ENCODE measurements at regions not wholly inside any gene's neighbourhood (a gene's known extent, or its start where the extent isn't known, plus 50 kb on each side); places are given as distances from the start of the nearest gene placed in this dataset.

DNA sequence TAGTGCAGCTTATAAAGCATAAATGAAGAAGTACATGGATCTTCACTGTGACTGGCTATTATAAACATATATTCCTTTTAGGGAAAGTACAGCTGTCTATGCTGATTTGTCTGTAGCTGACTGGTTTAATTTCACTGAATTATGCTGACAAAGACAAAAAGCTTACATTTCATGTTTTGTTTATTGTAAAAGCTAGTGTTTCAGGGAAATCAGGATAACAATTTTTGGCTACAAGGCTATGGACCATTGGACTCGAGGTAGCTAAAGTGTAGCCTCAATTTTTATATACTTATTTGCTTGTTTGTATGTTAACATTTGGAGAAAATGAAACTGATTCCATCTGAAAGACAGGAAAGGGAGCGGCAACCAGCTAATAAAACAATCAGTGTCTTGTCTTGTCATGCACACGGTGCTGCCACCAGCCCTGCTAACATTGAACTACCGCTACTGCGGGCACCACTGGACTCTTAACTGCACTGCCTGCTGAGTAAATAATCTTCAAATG, 480.2 kb downstream of the COL11A1 start:
- WGBS, 2 donors, result 37 to 38% methylated on average over 5 of the region's 5 CpGs
- intact Hi-C loops (cut with DNase I; ENCODE audit: low total_unique reads), result no loop called here
- TF ChIP-seq, protein P1, sequence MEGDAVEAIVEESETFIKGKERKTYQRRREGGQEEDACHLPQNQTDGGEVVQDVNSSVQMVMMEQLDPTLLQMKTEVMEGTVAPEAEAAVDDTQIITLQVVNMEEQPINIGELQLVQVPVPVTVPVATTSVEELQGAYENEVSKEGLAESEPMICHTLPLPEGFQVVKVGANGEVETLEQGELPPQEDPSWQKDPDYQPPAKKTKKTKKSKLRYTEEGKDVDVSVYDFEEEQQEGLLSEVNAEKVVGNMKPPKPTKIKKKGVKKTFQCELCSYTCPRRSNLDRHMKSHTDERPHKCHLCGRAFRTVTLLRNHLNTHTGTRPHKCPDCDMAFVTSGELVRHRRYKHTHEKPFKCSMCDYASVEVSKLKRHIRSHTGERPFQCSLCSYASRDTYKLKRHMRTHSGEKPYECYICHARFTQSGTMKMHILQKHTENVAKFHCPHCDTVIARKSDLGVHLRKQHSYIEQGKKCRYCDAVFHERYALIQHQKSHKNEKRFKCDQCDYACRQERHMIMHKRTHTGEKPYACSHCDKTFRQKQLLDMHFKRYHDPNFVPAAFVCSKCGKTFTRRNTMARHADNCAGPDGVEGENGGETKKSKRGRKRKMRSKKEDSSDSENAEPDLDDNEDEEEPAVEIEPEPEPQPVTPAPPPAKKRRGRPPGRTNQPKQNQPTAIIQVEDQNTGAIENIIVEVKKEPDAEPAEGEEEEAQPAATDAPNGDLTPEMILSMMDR (IDR thresholded peaks at IDR 0.05), result no peak
- no peak for TF ChIP-seq POLR2A (IDR thresholded peaks at IDR 0.05)
- H3K4me3 ChIP-seq (ENCODE audit: low read depth, poor library complexity, severe bottlenecking), result no peak overlapping the region
- DNase-seq (ENCODE audit: low spot score in 2 of 2), result no peak

DNA sequence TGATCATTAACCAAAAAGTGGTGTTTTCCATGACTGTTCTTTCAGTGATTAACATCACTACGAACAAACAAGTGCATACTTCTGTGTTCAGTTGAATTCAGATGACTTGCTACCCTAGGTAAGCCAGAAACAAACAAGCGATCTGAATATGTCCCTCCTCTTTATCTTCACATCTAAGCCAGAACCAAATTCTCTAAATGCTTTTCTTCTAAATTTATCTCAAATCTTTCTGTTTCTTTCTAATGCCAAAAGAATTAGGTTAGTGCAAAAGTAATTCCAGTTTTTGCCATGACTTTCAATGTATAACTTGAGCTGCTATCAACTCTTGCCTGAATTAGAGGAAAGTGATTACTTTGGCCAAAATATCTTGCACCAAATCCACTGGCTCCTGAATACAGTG, 481.2 kb downstream of the COL11A1 start:
- TF ChIP-seq, protein P1 (IDR thresholded peaks at IDR 0.05), result no peak
- TF ChIP-seq POLR2A (IDR thresholded peaks at IDR 0.05), result no peak
- intact Hi-C loops (cut with DNase I; ENCODE audit: low total_unique reads), result no loop called here
- H3K4me3 ChIP-seq (ENCODE audit: low read depth, poor library complexity, severe bottlenecking), result no peak overlapping the region
- no peak for DNase-seq (ENCODE audit: low spot score in 2 of 2)
- WGBS, 2 donors, result 71 to 80% methylated on average over 2 of the region's 2 CpGs

DNA sequence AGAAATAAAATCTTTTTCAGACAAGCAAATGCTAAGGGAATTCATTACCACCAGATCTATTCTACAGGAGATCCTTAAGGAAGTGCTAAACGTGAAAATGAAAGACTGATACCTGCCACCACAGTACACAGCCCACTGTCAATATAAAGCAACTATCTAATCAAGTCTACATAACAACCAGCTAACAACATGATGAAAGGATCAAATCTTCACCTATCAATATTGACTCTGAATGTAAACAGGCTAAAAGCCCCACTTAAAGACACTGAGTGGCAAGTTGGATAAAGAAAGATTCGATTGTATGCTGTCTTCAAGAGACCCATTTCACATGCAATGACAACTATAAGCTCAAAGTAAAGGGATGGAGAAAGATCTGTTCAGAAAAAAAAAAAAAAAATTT, 492.4 kb downstream of the COL11A1 start:
- DNase-seq (ENCODE audit: low spot score in 2 of 2), result no peak
- WGBS, 2 donors, result 57 to 63% methylated on average over 2 of the region's 2 CpGs
- intact Hi-C loops (cut with DNase I; ENCODE audit: low total_unique reads), result no loop called here
- TF ChIP-seq, protein P1 (IDR thresholded peaks at IDR 0.05), result no peak
- H3K4me3 ChIP-seq (ENCODE audit: low read depth, poor library complexity, severe bottlenecking), result no peak overlapping the region

DNA sequence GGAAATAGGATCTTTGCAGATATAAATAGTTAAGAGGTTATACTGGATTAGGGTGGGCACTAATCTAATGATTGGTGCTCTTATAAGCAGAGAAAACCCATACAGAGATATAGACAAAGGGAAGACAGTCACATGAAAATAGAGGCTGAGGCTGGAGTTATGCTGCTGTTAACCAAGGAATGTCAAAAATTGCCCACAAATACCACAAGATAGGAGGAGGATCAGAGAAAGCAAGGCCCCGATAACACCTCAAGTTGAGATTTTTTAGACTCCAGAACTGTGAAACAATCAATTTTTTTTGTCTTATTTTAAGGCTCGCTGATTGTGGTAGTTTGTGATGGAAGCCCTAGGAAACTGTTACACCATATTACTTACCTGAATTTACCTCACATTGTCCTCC, 513.2 kb downstream of the COL11A1 start:
- TF ChIP-seq, protein P1 (IDR thresholded peaks at IDR 0.05), result no peak
- no peak for TF ChIP-seq POLR2A (IDR thresholded peaks at IDR 0.05)
- intact Hi-C loops (cut with DNase I; ENCODE audit: low total_unique reads), result no loop called here
- WGBS, 2 donors, result 84 to 93% methylated on average over 2 of the region's 2 CpGs
- no peak for DNase-seq (ENCODE audit: low spot score in 2 of 2)
- H3K4me3 ChIP-seq (ENCODE audit: low read depth, poor library complexity, severe bottlenecking), result no peak overlapping the region

DNA sequence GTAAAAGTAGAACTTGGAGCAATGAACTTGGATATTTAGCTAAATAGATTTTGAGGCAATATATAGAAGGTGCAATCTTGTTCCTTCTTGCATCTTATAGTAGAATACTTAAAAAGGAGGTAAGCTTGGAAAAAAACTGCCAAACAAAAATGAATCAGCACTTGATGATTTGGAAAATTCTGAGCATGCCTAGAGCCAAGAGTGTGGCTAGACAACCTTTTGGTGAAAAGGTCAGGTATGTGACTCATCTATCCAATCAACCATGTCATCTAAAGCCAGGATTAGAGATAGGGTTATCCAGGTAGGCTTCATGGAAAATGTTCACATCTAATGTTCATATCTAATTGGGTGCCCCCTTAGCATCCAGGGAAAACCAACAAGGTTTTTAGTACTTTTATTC, 515.0 kb downstream of the COL11A1 start:
- intact Hi-C loops (cut with DNase I; ENCODE audit: low total_unique reads), result no loop called here
- no peak overlapping the region for H3K4me3 ChIP-seq (ENCODE audit: low read depth, poor library complexity, severe bottlenecking)
- TF ChIP-seq POLR2A (IDR thresholded peaks at IDR 0.05), result no peak
- TF ChIP-seq, protein P1 (IDR thresholded peaks at IDR 0.05), result no peak
- no peak for DNase-seq (ENCODE audit: low spot score in 2 of 2)

DNA sequence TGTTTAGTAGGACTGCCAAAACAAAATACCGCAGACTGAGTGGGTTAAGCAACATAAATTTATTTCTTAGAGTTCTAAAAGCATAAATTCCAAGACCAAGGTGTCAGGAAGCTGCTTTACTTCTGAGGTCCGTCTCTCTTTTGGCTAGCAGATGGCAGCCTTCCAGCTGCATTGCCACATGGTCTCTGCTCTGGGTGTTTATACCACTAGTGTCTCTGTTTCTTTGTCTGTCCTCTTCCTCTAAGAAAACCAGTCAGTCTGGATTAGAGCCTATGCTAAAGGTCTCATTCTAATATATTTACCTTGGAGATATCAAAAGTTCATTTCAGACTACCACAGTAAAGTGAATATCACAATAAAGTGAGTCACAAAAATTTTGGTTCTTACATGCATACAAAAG, 519.8 kb downstream of the COL11A1 start:
- no peak overlapping the region for H3K4me3 ChIP-seq (ENCODE audit: low read depth, poor library complexity, severe bottlenecking)
- no peak for DNase-seq (ENCODE audit: low spot score in 2 of 2)
- intact Hi-C loops (cut with DNase I; ENCODE audit: low total_unique reads), result no loop called here

More for the DNA sequence above, 519.8 kb downstream of the COL11A1 start:
- TF ChIP-seq, protein P1 (IDR thresholded peaks at IDR 0.05), result no peak
- 40 to 49% methylated on average over 2 of the region's 2 CpGs for WGBS, 2 donors
